ENCODE measurements at regions not wholly inside any gene's neighbourhood (a gene's known extent, or its start where the extent isn't known, plus 50 kb on each side); places are given as distances from the start of the nearest gene placed in this dataset.
"Not testable (repeated sequence)": the region's sequence is repeated elsewhere in the genome, so short reads cannot be mapped to it uniquely, and the experiment has no call there.

DNA sequence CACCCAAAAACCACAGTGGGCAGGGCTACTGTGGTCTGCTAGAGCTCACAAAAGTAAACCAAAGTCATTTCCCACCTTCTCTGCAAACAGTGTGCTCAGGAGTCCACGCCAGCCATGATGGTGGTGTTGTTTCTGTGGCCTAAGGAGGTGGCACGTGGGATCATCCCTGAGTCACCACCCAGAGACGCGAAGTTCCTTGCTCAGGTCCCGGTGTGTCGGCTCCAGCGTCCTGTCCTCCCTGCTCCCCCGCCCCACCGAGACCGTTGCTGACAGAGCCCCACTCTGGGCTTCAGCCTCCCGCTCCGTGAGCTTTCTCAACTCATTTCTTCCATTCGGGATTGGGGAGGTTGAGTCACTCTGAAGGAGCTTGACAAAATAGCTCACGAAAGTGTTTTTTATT, 118.7 kb downstream of the NPTX2 start:
- no peak for DNase-seq
- H3K36me3 Mint-ChIP-seq (ENCODE audit: low read depth) = no peaks in the 10 kb centered on the region
- no peak overlapping the region for H3K27ac Mint-ChIP-seq
- H3K9me3 Mint-ChIP-seq = no peaks in the 10 kb centered on the region
- H3K4me3 Mint-ChIP-seq = no peak overlapping the region
- ChIA-PET POLR2A (no interaction called here), CTCF (interaction anchor here (1.1 to 1.6 kb wide), 3 partner anchors 10 to 314 kb away, joined by 3 to 5 read pairs (median 3); no protein-coding TSS in a partner anchor)
- no peaks in the 10 kb centered on the region for H3K27me3 Mint-ChIP-seq
- H3K4me1 Mint-ChIP-seq = no peaks in the 10 kb centered on the region

- DNase-seq; POLR2A ChIA-PET; H3K27me3 Mint-ChIP-seq; H3K4me1 Mint-ChIP-seq; H3K9me3 Mint-ChIP-seq; H3K4me3 Mint-ChIP-seq; H3K36me3 Mint-ChIP-seq (ENCODE audit: low read depth); H3K27ac Mint-ChIP-seq: not testable (repeated sequence)
- CTCF ChIA-PET = interaction anchor here (1.1 to 1.3 kb wide), 2 partner anchors 304 to 315 kb away, joined by 3 read pairs; no protein-coding TSS in a partner anchor
Measured at GRCh38 chr7:98736461-98736860, 119.4 kb downstream of the NPTX2 start.

DNA sequence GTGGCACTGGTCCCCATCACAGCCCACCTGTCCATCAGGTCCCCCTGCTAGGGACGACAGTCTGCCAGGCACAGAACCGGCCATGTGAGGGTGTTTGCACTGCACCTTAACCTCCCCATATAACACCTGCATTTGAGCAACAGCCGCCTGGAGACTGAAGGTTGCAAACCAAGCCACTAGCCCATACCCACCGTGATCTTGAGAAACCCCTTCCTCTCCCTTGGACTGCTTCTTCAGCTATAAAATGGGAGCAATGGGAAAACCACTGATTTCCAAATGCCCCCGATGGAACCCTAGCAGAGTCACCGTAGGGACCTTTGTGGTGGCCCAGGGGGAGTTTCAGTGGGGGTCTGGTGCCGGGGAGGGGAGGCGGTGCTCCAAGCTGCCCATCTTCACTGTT, 120.1 kb downstream of the NPTX2 start:
- ChIA-PET CTCF (interaction anchor here (1.3 kb wide), 1 partner anchor 304 kb away, joined by 3 read pairs; no protein-coding TSS in a partner anchor), POLR2A (no interaction called here)
- H3K36me3 Mint-ChIP-seq (ENCODE audit: low read depth) = no peaks in the 10 kb centered on the region
- H3K4me1 Mint-ChIP-seq = no peaks in the 10 kb centered on the region
- no peaks in the 10 kb centered on the region for H3K9me3 Mint-ChIP-seq
- no peak for DNase-seq
- no peak overlapping the region for H3K4me3 Mint-ChIP-seq
- H3K27ac Mint-ChIP-seq = no peak overlapping the region
- no peaks in the 10 kb centered on the region for H3K27me3 Mint-ChIP-seq

DNA sequence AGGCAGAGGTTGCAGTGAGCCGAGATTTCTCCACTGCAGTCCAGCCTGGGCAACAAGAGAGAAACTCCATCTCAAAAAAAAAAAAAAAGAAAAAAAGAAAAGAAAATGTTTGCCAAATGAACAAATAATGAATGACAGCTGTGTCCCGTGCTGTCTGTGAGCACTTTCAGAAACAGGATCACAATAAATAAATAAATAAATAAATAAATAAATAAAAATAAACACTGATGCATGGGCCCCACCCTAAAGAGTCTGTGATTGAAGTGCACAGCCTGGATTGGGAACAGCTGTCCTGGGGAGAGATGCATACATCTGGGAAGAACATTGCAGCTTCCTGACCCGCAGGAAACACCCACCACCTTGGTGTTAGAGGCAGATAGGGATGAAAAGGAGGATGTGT, 123.6 kb downstream of the NPTX2 start:
- no peaks in the 10 kb centered on the region for H3K9me3 Mint-ChIP-seq
- H3K36me3 Mint-ChIP-seq (ENCODE audit: low read depth) = no peaks in the 10 kb centered on the region
- ChIA-PET CTCF (interaction anchor here (1.6 kb wide), 1 partner anchor 96 kb away, joined by 3 read pairs; no protein-coding TSS in a partner anchor), POLR2A (no interaction called here)
- DNase-seq = no peak
- H3K4me3 Mint-ChIP-seq = no peak overlapping the region
- H3K27me3 Mint-ChIP-seq = no peaks in the 10 kb centered on the region
- H3K4me1 Mint-ChIP-seq = no peaks in the 10 kb centered on the region
- H3K27ac Mint-ChIP-seq = no peak overlapping the region

- DNase-seq = peak; percentile 72
- H3K4me1 Mint-ChIP-seq = no peaks in the 10 kb centered on the region
- no peaks in the 10 kb centered on the region for H3K27me3 Mint-ChIP-seq
- no peak overlapping the region for H3K27ac Mint-ChIP-seq
- H3K4me3 Mint-ChIP-seq = no peak overlapping the region
- POLR2A ChIA-PET = interaction anchor here (1.3 kb wide), 1 partner anchor 311 kb away, joined by 3 read pairs; no protein-coding TSS in a partner anchor
- H3K9me3 Mint-ChIP-seq = no peaks in the 10 kb centered on the region
- H3K36me3 Mint-ChIP-seq (ENCODE audit: low read depth) = no peaks in the 10 kb centered on the region
- CTCF ChIA-PET = interaction anchor here (0.7 to 1.8 kb wide), 14 partner anchors 11 to 326 kb away, joined by 3 to 20 read pairs (median 4); no protein-coding TSS in a partner anchor
Measured at GRCh38 chr7:98745722-98746318, 124.0 kb downstream of the TMEM130 start.

DNA sequence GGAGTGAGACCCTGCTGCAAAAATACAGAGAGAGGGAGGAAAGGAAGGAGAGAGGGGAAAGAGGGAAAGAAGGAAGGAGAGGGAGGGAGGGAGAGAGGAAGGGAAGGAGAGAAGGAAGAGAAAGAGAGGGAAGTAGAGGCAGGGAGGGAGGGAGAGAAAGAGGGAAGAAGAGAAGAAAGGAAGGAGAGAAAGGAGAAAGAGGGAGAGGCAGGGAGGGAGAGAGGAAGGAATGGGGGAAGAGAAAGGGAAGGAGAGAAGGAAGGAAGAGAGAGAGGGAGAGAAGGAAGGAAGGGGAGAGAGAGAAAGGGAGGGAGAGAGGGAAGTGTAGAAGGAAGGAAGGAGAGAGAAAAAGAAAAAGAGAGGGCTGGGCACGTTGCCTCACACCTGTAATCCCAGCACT, 121.7 kb downstream of the TMEM130 start:
- no peaks in the 10 kb centered on the region for H3K4me1 Mint-ChIP-seq
- H3K27ac Mint-ChIP-seq = no peak overlapping the region
- no peak overlapping the region for H3K4me3 Mint-ChIP-seq
- H3K9me3 Mint-ChIP-seq = no peaks in the 10 kb centered on the region
- CTCF ChIA-PET = no interaction called here
- H3K27me3 Mint-ChIP-seq = no peaks in the 10 kb centered on the region
- no peaks in the 10 kb centered on the region for H3K36me3 Mint-ChIP-seq (ENCODE audit: low read depth)
- POLR2A ChIA-PET = no interaction called here
- DNase-seq = no peak

GRCh38 chr7:98753176-98753575, 116.6 kb downstream of the TMEM130 start:
- ChIA-PET CTCF (no interaction called here), POLR2A (no interaction called here)
- no peaks in the 10 kb centered on the region for H3K36me3 Mint-ChIP-seq (ENCODE audit: low read depth)
- H3K27me3 Mint-ChIP-seq = no peaks in the 10 kb centered on the region
- no peak for DNase-seq
- no peaks in the 10 kb centered on the region for H3K9me3 Mint-ChIP-seq
- H3K27ac Mint-ChIP-seq = no peak overlapping the region
- no peak overlapping the region for H3K4me3 Mint-ChIP-seq
- H3K4me1 Mint-ChIP-seq = no peaks in the 10 kb centered on the region

GRCh38 chr7:98753989-98754479, 115.8 kb downstream of the TMEM130 start:
- H3K36me3 Mint-ChIP-seq (ENCODE audit: low read depth) = no peaks in the 10 kb centered on the region
- no peaks in the 10 kb centered on the region for H3K27me3 Mint-ChIP-seq
- H3K4me1 Mint-ChIP-seq = no peaks in the 10 kb centered on the region
- H3K4me3 Mint-ChIP-seq = no peak overlapping the region
- ChIA-PET CTCF (no interaction called here), POLR2A (no interaction called here)
- H3K27ac Mint-ChIP-seq = no peak overlapping the region
- peaks cover 3% of the 10 kb centered on the region for H3K9me3 Mint-ChIP-seq
- no peak for DNase-seq

GRCh38 chr7:98755138-98755898, 114.5 kb downstream of the TMEM130 start:
- ChIA-PET POLR2A (no interaction called here), CTCF (no interaction called here)
- DNase-seq = no peak
- Mint-ChIP-seq H3K36me3 (ENCODE audit: low read depth) (no peaks in the 10 kb centered on the region), H3K4me3 (no peak overlapping the region), H3K27me3 (no peaks in the 10 kb centered on the region), H3K27ac (no peak overlapping the region), H3K4me1 (no peaks in the 10 kb centered on the region), H3K9me3 (peaks cover 3% of the 10 kb centered on the region)

- DNase-seq = no peak
- H3K36me3 Mint-ChIP-seq (ENCODE audit: low read depth) = no peaks in the 10 kb centered on the region
- H3K4me3 Mint-ChIP-seq = no peak overlapping the region
- H3K4me1 Mint-ChIP-seq = no peaks in the 10 kb centered on the region
- H3K9me3 Mint-ChIP-seq = peaks cover 3% of the 10 kb centered on the region
- no peak overlapping the region for H3K27ac Mint-ChIP-seq
- ChIA-PET CTCF (no interaction called here), POLR2A (no interaction called here)
- H3K27me3 Mint-ChIP-seq = no peaks in the 10 kb centered on the region
Measured at GRCh38 chr7:98758157-98758556, 111.7 kb downstream of the TMEM130 start.

GRCh38 chr7:98760201-98760651, 109.6 kb downstream of the TMEM130 start:
- Mint-ChIP-seq H3K27me3 (no peaks in the 10 kb centered on the region), H3K27ac (no peak overlapping the region), H3K4me1 (no peaks in the 10 kb centered on the region), H3K9me3 (peaks cover 3% of the 10 kb centered on the region), H3K4me3 (no peak overlapping the region), H3K36me3 (ENCODE audit: low read depth) (no peaks in the 10 kb centered on the region)
- no peak for DNase-seq
- CTCF ChIA-PET = no interaction called here
- POLR2A ChIA-PET = no interaction called here

- ChIA-PET CTCF (no interaction called here), POLR2A (no interaction called here)
- Mint-ChIP-seq H3K9me3 (peaks cover 3% of the 10 kb centered on the region), H3K27ac (no peak overlapping the region), H3K27me3 (no peaks in the 10 kb centered on the region), H3K4me1 (no peaks in the 10 kb centered on the region), H3K4me3 (no peak overlapping the region), H3K36me3 (ENCODE audit: low read depth) (no peaks in the 10 kb centered on the region)
- DNase-seq = no peak
Measured at GRCh38 chr7:98761225-98761624, 108.6 kb downstream of the TMEM130 start.

GRCh38 chr7:98762620-98763019, 107.2 kb downstream of the TMEM130 start:
- Mint-ChIP-seq H3K9me3 (peaks cover 3% of the 10 kb centered on the region), H3K4me1 (no peaks in the 10 kb centered on the region), H3K27me3 (no peaks in the 10 kb centered on the region), H3K36me3 (ENCODE audit: low read depth) (no peaks in the 10 kb centered on the region), H3K27ac (no peak overlapping the region), H3K4me3 (no peak overlapping the region)
- ChIA-PET POLR2A (no interaction called here), CTCF (no interaction called here)
- no peak for DNase-seq

DNA sequence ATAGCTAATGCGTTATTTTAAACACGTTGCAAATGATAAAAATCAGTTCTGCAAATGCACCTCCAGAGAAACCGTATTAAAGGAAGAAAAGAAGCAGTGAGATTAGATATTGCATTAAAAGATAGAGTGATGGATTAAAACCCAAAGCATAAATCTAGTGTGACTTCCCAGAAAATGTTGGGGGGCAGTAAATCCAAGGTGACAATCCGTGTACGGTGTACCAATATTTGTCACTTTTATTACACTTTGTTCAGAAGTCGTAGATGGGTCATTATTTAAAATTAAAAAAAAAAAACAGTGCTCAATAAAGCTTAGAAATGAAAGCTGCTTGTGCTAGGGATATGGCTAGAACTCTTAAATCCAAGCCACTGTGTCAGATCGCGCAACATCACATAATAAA, 106.4 kb downstream of the TMEM130 start:
- H3K4me3 Mint-ChIP-seq = no peak overlapping the region
- no peak overlapping the region for H3K27ac Mint-ChIP-seq
- no peaks in the 10 kb centered on the region for H3K27me3 Mint-ChIP-seq
- no peaks in the 10 kb centered on the region for H3K36me3 Mint-ChIP-seq (ENCODE audit: low read depth)
- peaks cover 2% of the 10 kb centered on the region for H3K9me3 Mint-ChIP-seq
- CTCF ChIA-PET = no interaction called here
- no peaks in the 10 kb centered on the region for H3K4me1 Mint-ChIP-seq
- POLR2A ChIA-PET = no interaction called here
- no peak for DNase-seq
